Amniotic stem cell (primary cell): ENCODE measurements at regions not wholly inside any gene's neighbourhood (a gene's known extent, or its start where the extent isn't known, plus 50 kb on each side); places are given as distances from the start of the nearest gene placed in this dataset.
"Not testable (repeated sequence)": the region's sequence is repeated elsewhere in the genome, so short reads cannot be mapped to it uniquely, and the experiment has no call there.

Experiments
- DNase-seq: peaks from one replicate; lab custom pipeline; 2025; lab: John Stamatoyannopoulos, UW

DNA sequence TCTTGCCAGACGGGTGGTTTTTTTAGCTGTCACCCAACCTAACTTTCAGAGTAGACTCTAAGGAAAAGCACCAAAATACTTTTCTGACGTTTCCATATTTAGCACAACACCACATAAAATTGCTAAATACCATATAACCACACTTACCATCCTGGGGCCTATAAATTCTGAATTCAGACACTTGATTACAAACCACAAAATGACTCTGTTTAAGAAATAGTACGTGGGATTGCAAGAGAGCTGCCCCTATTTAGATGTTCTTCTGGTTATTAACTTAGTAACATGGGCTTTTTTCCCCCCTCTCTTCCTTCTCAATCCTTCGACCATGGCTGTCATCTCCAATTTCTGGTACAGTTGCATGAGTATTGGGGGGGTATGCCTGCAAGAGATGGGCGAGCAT lies 287.7 kb downstream of the BMP4 start:
- DNase-seq = no peak

GRCh38 chr14:53663709-53664108 lies 292.9 kb downstream of the BMP4 start:
- DNase-seq = no peak

GRCh38 chr14:53655080-53655785 lies 301.4 kb downstream of the BMP4 start:
- DNase-seq = no peak

DNA sequence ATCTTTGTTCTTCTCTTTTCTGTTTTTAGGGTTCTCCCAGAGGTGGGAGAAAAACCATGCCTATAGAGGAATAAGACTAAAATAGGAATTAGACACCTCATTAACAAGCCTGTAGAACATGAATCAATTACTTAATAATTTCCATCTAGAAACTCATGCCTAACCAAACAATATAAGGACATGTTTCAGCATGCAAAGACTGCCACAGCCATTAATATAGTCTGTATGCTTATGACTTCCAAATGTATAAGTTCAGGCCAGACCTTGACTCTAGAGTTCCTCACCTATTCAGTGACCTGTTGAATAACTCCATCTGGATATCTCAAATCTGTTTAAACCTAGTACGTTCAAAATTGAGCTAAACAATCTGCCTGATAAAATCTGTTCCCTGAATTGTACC lies 304.6 kb downstream of the BMP4 start:
- DNase-seq = no peak

DNA sequence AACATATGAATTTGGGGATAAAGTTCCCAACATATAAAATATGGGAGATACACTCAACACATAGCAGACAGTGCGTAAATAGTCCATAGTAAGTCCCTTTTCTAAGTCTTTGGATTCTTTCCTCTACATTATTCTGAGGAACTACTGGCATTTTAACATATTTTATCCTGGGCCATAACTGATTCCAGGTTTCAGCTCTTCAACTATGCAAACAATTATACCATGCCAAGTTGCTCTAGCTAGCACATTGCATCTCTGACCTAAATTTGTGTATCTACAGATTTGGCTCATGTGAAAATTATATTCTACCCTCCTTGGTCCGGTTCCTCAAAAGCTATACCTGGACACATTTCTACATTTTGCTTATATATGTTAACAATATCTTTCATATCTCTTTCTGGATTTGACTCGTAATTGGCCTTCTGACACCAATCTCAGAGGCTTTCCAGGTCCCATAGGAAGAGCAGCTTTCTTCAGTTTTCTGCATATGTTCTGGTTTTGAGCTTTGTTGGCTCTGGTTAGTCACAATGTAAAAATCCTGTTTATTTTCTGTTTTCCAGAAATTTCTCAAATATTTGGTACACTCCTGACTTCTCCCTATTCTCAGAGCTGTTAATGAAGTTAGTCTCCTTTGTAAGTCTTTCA lies 305.4 kb downstream of the BMP4 start:
- DNase-seq = no peak

DNA sequence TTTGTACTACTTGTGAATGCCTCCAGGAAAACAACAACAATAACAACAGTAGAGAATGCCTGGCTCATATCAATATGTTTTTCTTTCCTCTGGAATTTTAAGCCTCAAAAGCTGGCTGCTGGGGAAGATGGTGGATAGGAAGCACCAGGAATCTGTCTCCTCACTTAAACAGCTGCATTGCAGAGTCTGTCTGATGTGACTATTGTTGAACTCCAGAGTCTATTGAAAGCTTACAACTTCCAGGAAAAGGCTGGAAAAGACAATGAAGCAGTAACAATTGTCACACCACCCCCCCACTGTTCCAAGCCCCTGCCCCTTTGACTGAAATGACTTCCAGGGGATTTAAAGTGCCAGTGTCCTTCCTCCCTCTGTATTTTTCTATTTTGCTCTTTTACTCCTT lies 309.7 kb downstream of the BMP4 start:
- no peak for DNase-seq

- DNase-seq = no peak
These were observed 315.9 kb downstream of the BMP4 start for GRCh38 chr14:53640695-53641094.

- DNase-seq = no peak
These were observed 317.7 kb downstream of the BMP4 start for GRCh38 chr14:53638966-53639365.

DNA sequence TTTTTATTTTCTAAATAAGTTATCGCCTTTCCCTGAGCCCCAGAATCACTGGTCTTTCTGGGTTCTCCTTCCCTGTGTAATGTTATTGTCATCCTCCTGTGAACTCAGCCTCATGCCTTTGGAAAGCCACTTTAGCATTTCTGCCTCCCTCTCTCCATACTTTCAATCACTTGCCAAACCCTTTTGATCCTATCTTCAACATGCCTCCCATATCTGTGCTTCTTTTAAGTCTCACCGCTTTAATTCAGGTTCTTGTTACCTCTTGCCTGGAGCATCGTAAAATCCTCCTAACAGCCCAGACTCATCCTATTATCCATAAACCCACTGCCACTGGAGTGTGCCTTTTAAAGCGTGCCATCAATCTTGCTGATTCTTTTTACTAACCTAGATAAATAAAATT lies 321.8 kb downstream of the BMP4 start:
- no peak for DNase-seq

DNA sequence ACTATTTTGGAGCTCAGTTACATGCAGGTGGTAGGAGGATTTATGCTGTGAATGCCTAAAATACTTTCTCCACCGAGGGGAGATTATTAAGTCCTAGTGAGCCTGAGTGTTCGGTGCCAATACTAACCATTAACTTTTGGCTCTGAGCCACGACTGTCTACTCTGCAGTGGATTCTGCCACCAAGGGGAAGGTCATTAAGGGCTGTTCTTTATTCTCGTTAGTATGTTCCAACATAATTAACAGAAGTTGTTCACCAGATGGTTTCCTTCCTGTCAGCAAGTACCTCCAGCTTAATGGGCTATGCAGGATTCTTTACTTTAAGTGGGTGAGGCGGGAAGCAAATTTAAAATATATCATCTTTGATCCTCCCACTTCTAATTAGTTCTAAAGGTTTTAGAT lies 326.3 kb downstream of the BMP4 start:
- DNase-seq = no peak

GRCh38 chr14:53628732-53629430 lies 327.7 kb downstream of the BMP4 start:
- DNase-seq = no peak

DNA sequence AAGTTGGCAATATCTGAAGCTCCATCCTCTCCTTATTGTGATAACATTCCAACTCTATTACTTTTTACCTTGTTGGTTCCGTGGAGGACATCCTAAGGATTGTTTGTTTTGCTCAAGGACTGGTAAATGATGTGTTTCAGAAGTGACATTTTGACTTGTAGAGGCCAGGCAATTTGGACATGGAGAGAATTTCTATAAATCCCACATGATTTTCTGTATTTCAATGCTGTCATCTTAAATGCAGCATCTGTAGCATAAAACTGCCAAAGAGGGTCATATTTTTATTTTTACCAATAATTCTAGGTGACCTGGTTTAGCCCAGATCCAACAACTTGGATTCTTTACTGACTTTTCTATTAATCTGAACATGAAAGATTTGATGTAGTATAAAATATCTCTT lies 328.4 kb downstream of the BMP4 start:
- DNase-seq = no peak

GRCh38 chr14:53626761-53627160 lies 329.9 kb downstream of the BMP4 start:
- DNase-seq = no peak

DNA sequence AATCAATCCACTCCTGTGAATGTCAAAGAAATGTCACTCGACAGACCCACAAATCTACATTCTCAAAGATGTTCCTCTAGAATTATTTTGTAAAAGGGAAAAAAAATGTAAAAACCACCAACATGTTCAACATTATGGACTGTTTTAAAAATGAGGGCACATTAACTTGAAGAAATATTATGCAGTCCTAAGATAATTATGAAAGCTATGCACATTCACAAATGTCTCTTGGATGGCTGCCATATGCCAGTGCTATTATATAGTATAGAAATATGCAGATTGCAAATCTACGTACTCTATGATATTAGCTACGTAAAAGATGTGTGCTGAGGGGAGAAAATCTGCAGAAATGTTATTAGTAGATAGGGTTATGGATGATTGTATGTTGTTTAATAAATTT lies 334.2 kb downstream of the BMP4 start:
- no peak for DNase-seq

DNA sequence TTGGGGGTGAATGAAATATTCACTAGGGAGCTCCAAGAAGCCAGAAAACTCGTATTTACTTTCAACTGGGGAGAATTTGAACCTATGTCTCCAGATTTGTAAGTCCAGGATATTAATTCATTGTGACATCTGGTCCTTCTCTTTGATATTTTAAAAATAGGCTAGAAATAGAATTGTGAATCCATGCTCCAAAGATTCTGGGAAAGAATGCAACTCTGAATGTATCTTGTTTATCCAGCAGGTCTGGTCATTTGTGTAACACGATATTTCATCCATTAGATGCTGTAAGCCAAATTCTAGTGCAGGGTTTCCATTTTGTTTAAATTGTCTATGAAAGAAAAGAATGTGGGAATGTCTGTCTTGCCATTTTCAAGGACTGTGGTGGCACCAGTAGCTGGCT lies 334.7 kb downstream of the BMP4 start:
- DNase-seq = no peak

DNA sequence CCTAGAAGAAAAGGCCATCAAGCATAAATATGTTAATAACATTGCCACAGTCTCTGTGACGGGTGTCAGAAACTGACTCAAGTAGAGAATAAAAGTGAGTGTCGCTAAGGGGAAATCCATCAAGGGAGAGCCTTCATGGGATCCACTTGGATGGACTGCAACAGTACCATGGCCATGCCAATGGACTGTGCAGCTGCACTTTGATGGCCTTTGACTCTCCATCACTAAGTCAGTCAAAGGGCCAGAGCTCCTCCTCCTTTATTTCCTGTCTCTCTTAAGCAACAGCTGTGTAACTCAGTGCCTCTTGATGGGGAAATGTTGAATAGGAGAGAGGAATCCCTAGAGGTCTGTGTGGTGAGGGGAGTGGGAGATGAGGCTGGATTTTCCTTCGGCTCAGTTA lies 335.2 kb downstream of the BMP4 start:
- no peak for DNase-seq

DNA sequence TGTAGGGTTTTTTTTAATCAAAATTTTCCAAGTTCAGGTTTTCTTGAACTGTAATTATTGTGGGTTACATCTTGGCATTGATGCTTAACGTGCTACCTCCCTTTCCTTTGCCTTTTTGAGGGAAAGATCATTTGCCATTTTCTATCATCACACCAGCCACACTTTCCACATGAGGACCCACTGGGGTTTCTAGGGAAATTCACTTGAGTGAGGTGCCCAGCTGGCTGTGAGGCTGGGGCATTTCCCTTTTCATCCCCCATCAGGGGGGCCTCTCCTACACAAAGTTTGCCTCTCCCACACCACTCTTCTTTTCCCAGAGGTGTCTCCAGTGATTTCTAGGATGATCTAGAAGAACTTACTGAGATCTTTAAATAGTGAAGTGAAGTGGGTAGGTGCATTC lies 335.7 kb downstream of the BMP4 start:
- no peak for DNase-seq

DNA sequence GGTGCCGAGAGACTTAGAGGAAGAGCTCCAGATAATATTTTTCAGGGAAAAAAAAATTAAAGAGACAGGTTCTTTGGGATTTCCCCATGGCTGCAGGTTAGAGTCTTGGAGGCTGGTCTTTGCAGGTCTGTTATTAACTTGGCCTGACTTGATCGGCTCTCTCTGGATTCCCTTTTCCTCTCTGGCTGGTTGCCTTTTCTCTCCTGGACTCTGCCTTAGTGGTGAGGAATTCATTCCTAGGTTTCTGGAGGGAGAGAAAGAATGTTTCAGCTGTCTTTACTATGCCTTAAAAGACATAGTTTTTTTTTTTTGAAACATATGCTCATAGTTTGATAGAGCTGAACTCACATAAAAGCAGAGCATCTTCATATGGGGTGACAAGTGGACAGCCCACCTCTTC lies 336.3 kb downstream of the BMP4 start:
- DNase-seq = no peak

DNA sequence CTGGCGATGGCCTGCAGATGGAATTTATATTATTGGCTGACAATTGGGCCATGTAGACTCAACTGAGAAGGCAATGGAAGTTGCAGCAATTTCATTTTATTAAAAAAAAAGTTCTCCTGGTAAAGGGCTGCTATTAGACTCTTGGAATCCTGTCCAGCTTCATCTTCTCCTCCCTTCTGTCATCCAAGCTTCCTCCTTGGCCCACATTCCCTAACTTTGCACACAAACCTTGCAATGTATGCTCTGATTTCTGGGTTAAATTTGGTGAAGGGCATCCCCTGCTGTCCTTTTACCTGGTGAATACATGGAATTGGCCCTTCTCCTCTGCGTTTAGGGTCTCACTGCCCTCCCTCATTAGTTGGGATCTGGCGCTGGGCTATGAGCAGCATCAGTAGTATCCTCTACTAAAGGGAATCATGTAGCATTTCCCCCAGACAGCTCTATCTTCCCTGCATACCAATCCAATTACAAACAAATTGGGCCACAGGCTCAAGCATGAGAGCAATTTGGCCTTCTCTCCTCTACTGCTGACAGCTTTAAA lies 336.9 kb downstream of the BMP4 start:
- peak; percentile 5 for DNase-seq

DNA sequence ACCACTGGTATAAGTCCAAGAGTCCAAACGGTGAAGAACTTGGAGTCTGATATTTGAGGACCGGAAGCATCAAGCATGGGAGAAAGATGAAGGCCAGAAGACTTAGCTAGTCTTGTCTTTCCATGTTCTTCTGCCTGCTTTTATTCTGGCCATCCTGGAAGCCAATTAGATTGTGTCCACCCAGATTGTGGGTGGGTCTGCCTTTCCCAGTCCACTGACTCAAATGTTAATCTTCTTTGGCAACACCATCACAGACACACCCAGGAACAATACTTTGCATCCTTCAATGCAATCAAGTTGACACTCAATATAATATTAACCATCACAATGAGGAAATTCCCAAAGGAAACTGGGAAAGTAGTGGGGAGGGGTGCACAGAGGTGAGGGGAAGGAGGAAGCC lies 340.1 kb downstream of the BMP4 start:
- not testable (repeated sequence) for DNase-seq

GRCh38 chr14:53615252-53615651 lies 341.4 kb downstream of the BMP4 start:
- no peak for DNase-seq

- DNase-seq = no peak
These were observed 343.0 kb downstream of the BMP4 start for GRCh38 chr14:53613404-53614253.
